IPS-18c (cell line): ENCODE measurements at regions not wholly inside any gene's neighbourhood (a gene's known extent, or its start where the extent isn't known, plus 50 kb on each side); places are given as distances from the start of the nearest gene placed in this dataset.
"Not testable (repeated sequence)": the region's sequence is repeated elsewhere in the genome, so short reads cannot be mapped to it uniquely, and the experiment has no call there.

Experiments used
- H3K4me3 ChIP-seq: 2 replicates; pipeline ENCODE4 v1.7.0; 2013; ENCODE audit warnings: low read depth, mild to moderate bottlenecking, low read length, moderate library complexity; ENCODE audit not compliant: insufficient read depth
- H3K9me3 ChIP-seq: one replicate; pipeline ENCODE4 v1.6.1; 2013; ENCODE audit warnings: mild to moderate bottlenecking, low read length, moderate library complexity; ENCODE audit not compliant: control insufficient read depth, insufficient read depth

GRCh38 chr1:82377201-82377884, 576.6 kb downstream of the ADGRL2 start:
- Histone ChIP-seq H3K4me3 (no peak overlapping the region), H3K9me3 (no peaks in the 10 kb centered on the region)

- H3K9me3 ChIP-seq, result no peaks in the 10 kb centered on the region
- H3K4me3 ChIP-seq, result no peak overlapping the region
Measured at GRCh38 chr1:82373710-82374109, 573.0 kb downstream of the ADGRL2 start.

GRCh38 chr1:82371844-82372498, 571.2 kb downstream of the ADGRL2 start:
- Histone ChIP-seq H3K9me3 (no peaks in the 10 kb centered on the region), H3K4me3 (no peak overlapping the region)

GRCh38 chr1:82367456-82367855, 566.7 kb downstream of the ADGRL2 start:
- H3K4me3 ChIP-seq, result no peak overlapping the region
- no peaks in the 10 kb centered on the region for H3K9me3 ChIP-seq

GRCh38 chr1:82366689-82367088, 566.0 kb downstream of the ADGRL2 start:
- Histone ChIP-seq H3K4me3 (no peak overlapping the region), H3K9me3 (no peaks in the 10 kb centered on the region)

- H3K9me3 ChIP-seq, H3K4me3 ChIP-seq: not testable (repeated sequence)
Measured at GRCh38 chr1:82359541-82359940, 558.8 kb downstream of the ADGRL2 start.

- not testable (repeated sequence) for H3K4me3 ChIP-seq, H3K9me3 ChIP-seq
Measured at GRCh38 chr1:82358706-82359105, 558.0 kb downstream of the ADGRL2 start.

GRCh38 chr1:82354546-82354945, 553.8 kb downstream of the ADGRL2 start:
- not testable (repeated sequence) for H3K9me3 ChIP-seq, H3K4me3 ChIP-seq

- Histone ChIP-seq H3K9me3 (no peaks in the 10 kb centered on the region), H3K4me3 (no peak overlapping the region)
Measured at GRCh38 chr1:82348487-82348886, 547.8 kb downstream of the ADGRL2 start.

GRCh38 chr1:82346141-82346540, 545.4 kb downstream of the ADGRL2 start:
- Histone ChIP-seq H3K9me3 (no peaks in the 10 kb centered on the region), H3K4me3 (no peak overlapping the region)

- Histone ChIP-seq H3K4me3 (no peak overlapping the region), H3K9me3 (no peaks in the 10 kb centered on the region)
Measured at GRCh38 chr1:82343381-82343780, 542.6 kb downstream of the ADGRL2 start.

- Histone ChIP-seq H3K9me3 (no peaks in the 10 kb centered on the region), H3K4me3 (no peak overlapping the region)
Measured at GRCh38 chr1:82337635-82338034, 536.9 kb downstream of the ADGRL2 start.

GRCh38 chr1:82330330-82330729, 529.6 kb downstream of the ADGRL2 start:
- H3K4me3 ChIP-seq, result no peak overlapping the region
- no peaks in the 10 kb centered on the region for H3K9me3 ChIP-seq

- H3K9me3 ChIP-seq, result no peaks in the 10 kb centered on the region
- H3K4me3 ChIP-seq, result no peak overlapping the region
Measured at GRCh38 chr1:82329226-82329625, 528.5 kb downstream of the ADGRL2 start.

GRCh38 chr1:82323144-82323841, 522.6 kb downstream of the ADGRL2 start:
- H3K9me3 ChIP-seq, result no peaks in the 10 kb centered on the region
- no peak overlapping the region for H3K4me3 ChIP-seq

- Histone ChIP-seq H3K9me3 (no peaks in the 10 kb centered on the region), H3K4me3 (no peak overlapping the region)
Measured at GRCh38 chr1:82321794-82322193, 521.1 kb downstream of the ADGRL2 start.

GRCh38 chr1:82319546-82319945, 518.8 kb downstream of the ADGRL2 start:
- no peaks in the 10 kb centered on the region for H3K9me3 ChIP-seq
- H3K4me3 ChIP-seq, result no peak overlapping the region

GRCh38 chr1:82318921-82319320, 518.2 kb downstream of the ADGRL2 start:
- Histone ChIP-seq H3K4me3 (no peak overlapping the region), H3K9me3 (no peaks in the 10 kb centered on the region)
